ENCODE measurements at regions not wholly inside any gene's neighbourhood (a gene's known extent, or its start where the extent isn't known, plus 50 kb on each side); places are given as distances from the start of the nearest gene placed in this dataset.

DNA sequence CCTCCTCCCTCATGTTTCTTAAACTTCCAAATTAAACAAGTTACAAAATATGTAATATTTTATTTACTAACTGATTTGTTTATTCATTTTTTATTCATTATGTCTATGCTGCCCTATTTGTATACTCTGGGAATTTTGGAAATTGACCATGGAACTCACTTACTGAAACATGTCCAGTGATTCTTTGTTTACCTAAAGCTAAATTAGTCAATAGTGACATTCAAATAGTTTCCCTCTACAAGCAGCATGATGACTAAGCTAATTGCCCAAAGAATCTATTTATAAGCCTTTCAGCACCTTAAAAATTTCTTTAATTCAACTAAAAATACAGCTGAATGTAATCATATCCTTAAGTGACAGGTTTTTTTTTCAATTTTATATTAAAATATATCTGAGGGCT lies 437.7 kb downstream of the SI start:
- Mint-ChIP-seq H3K27ac (no peak overlapping the region), H3K9me3 (peaks cover 0 to 3% (median 0%) of the 10 kb centered on the region in 9 donors), H3K4me3 (no peak overlapping the region), H3K36me3 (no peaks in the 10 kb centered on the region), H3K4me1 (no peaks in the 10 kb centered on the region), H3K27me3 (no peaks in the 10 kb centered on the region)
- POLR2A ChIA-PET = no interaction called here
- no peak for ATAC-seq
- no peak for DNase-seq

- Mint-ChIP-seq H3K36me3 (no peaks in the 10 kb centered on the region), H3K4me3 (no peak overlapping the region), H3K27me3 (no peaks in the 10 kb centered on the region), H3K4me1 (no peaks in the 10 kb centered on the region), H3K27ac (no peak overlapping the region), H3K9me3 (peaks cover 0 to 10% (median 2%) of the 10 kb centered on the region in 9 donors)
- POLR2A ChIA-PET = no interaction called here
- ATAC-seq = no peak
- no peak for DNase-seq
Measured at GRCh38 chr3:164620956-164621355, 457.3 kb downstream of the SI start.

GRCh38 chr3:164620423-164620822 lies 457.9 kb downstream of the SI start:
- Mint-ChIP-seq H3K4me3 (no peak overlapping the region), H3K36me3 (no peaks in the 10 kb centered on the region), H3K9me3 (peaks cover 0 to 14% (median 1%) of the 10 kb centered on the region in 9 donors), H3K4me1 (no peaks in the 10 kb centered on the region), H3K27me3 (no peaks in the 10 kb centered on the region), H3K27ac (no peak overlapping the region)
- no peak for DNase-seq
- POLR2A ChIA-PET = no interaction called here
- no peak for ATAC-seq

- POLR2A ChIA-PET = no interaction called here
- no peaks in the 10 kb centered on the region for H3K36me3 Mint-ChIP-seq
- no peaks in the 10 kb centered on the region for H3K27me3 Mint-ChIP-seq
- H3K9me3 Mint-ChIP-seq = peaks cover 0 to 25% (median 3%) of the 10 kb centered on the region in 9 donors
- no peak overlapping the region for H3K4me3 Mint-ChIP-seq
- no peak for ATAC-seq
- DNase-seq = no peak
- H3K4me1 Mint-ChIP-seq = no peaks in the 10 kb centered on the region
- H3K27ac Mint-ChIP-seq = no peak overlapping the region
Measured at GRCh38 chr3:164612751-164613150, 465.5 kb downstream of the SI start.

DNA sequence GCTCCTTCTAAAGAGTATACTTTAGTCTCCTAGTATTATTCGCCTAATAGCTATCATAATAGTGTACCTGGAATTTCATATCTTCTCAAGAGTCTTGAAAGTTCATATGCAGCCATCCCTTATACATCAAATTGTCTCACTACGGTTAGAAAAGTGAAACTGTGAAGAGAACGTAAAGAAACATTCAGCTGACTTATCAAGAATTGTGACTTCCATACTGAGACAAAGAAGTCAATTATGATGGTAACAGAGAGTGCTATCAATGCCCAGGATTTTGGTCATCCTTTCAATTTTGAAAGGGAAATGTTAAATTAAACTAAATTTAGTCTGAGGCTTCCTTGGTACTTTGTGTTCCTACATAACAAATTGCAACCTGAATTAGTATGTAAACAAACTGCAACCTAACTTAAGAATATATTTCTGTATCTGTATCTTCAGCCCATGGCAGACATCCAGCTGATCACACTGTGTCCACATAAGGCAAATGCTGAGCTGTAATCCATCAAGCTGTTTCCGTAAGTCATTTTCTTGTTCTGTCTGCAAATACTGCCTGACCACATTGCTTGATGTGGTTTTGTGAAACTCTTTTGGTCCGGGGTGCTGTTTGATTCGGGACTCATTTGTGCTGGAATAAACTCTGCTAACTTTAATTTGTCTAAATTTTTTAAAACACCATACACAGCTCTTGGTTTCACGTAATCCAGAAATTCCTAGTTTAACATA lies 469.6 kb downstream of the SI start:
- DNase-seq (no peak), ATAC-seq (no peak)
- Mint-ChIP-seq H3K27ac (no peak overlapping the region), H3K4me1 (no peaks in the 10 kb centered on the region), H3K27me3 (no peaks in the 10 kb centered on the region), H3K4me3 (no peak overlapping the region), H3K9me3 (peaks cover 0 to 22% (median 5%) of the 10 kb centered on the region in 9 donors), H3K36me3 (no peaks in the 10 kb centered on the region)
- POLR2A ChIA-PET = no interaction called here

GRCh38 chr3:164604687-164605086 lies 473.6 kb downstream of the SI start:
- Mint-ChIP-seq H3K4me1 (no peaks in the 10 kb centered on the region), H3K4me3 (no peak overlapping the region), H3K27ac (no peak overlapping the region), H3K27me3 (no peaks in the 10 kb centered on the region), H3K9me3 (peaks cover 0 to 22% (median 6%) of the 10 kb centered on the region in 9 donors), H3K36me3 (no peaks in the 10 kb centered on the region)
- no peak for DNase-seq
- no peak for ATAC-seq
- POLR2A ChIA-PET = no interaction called here

GRCh38 chr3:164577667-164578210 lies 500.6 kb downstream of the SI start:
- no peak for ATAC-seq
- H3K9me3 Mint-ChIP-seq = peaks cover 0 to 24% (median 2%) of the 10 kb centered on the region in 9 donors
- POLR2A ChIA-PET = no interaction called here
- no peaks in the 10 kb centered on the region for H3K27me3 Mint-ChIP-seq
- no peaks in the 10 kb centered on the region for H3K4me1 Mint-ChIP-seq
- DNase-seq = no peak
- no peaks in the 10 kb centered on the region for H3K36me3 Mint-ChIP-seq
- no peak overlapping the region for H3K27ac Mint-ChIP-seq
- H3K4me3 Mint-ChIP-seq = no peak overlapping the region

- POLR2A ChIA-PET = no interaction called here
- H3K27ac Mint-ChIP-seq = no peak overlapping the region
- H3K27me3 Mint-ChIP-seq = no peaks in the 10 kb centered on the region
- ATAC-seq (no peak), DNase-seq (no peak)
- H3K4me1 Mint-ChIP-seq = no peaks in the 10 kb centered on the region
- H3K36me3 Mint-ChIP-seq = no peaks in the 10 kb centered on the region
- H3K9me3 Mint-ChIP-seq = peaks cover 0 to 16% (median 6%) of the 10 kb centered on the region in 9 donors
- no peak overlapping the region for H3K4me3 Mint-ChIP-seq
Measured at GRCh38 chr3:164572436-164572835, 505.9 kb downstream of the SI start.

DNA sequence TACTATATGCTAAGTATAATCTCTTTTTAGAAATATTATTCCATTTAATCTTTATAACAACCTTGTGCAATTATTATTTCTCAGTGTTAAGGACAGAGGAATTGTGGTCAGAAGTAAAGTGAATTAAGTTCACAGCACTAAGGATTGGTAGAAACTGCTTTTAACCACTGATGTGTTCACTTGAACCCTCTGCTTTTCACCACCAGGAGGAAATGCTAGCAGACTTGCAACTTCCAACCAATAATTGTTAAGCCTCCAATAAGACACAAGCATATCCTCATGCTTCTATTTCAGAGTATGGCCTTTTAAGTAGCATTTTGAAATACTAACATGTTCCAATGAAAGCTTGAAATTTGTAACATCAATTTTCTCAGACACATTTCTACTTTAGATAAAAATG lies 527.4 kb downstream of the SI start:
- Mint-ChIP-seq H3K27ac (no peak overlapping the region), H3K4me3 (no peak overlapping the region), H3K36me3 (peaks cover 0 to 6% (median 0%) of the 10 kb centered on the region in 3 donors), H3K4me1 (no peaks in the 10 kb centered on the region), H3K9me3 (peaks cover 4 to 21% (median 7%) of the 10 kb centered on the region in 9 donors), H3K27me3 (no peaks in the 10 kb centered on the region)
- no peak for DNase-seq
- POLR2A ChIA-PET = no interaction called here
- no peak for ATAC-seq

GRCh38 chr3:164539215-164539614 lies 539.1 kb downstream of the SI start:
- Mint-ChIP-seq H3K9me3 (peaks cover 0 to 18% (median 5%) of the 10 kb centered on the region in 9 donors), H3K27ac (no peak overlapping the region), H3K27me3 (no peaks in the 10 kb centered on the region), H3K36me3 (no peaks in the 10 kb centered on the region), H3K4me3 (no peak overlapping the region), H3K4me1 (no peaks in the 10 kb centered on the region)
- DNase-seq (no peak), ATAC-seq (no peak)
- POLR2A ChIA-PET = no interaction called here

DNA sequence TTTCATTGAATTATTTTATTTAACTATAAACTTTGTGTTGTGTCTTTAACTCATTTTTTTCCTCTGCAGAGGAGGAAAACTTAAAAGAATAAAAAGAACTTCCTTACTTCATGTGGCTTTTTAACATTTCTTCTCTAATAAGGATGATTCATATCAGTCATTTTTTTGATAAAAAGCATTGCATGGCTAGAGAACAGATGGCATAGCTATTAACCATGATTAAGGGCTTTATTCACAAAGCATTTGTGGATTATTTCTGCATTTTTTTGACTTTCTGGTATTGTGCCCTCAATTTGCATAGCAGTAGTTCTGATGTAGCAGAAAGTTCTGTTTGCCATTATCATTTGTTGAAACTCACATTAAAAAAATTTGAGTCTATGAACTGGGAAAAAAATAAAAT lies 540.8 kb downstream of the SI start:
- ATAC-seq = no peak
- peaks cover 0 to 12% (median 5%) of the 10 kb centered on the region in 9 donors for H3K9me3 Mint-ChIP-seq
- no peak overlapping the region for H3K27ac Mint-ChIP-seq
- H3K4me1 Mint-ChIP-seq = no peaks in the 10 kb centered on the region
- no peak for DNase-seq
- H3K4me3 Mint-ChIP-seq = no peak overlapping the region
- POLR2A ChIA-PET = no interaction called here
- no peaks in the 10 kb centered on the region for H3K36me3 Mint-ChIP-seq
- no peaks in the 10 kb centered on the region for H3K27me3 Mint-ChIP-seq

GRCh38 chr3:164533275-164533674 lies 545.0 kb downstream of the SI start:
- POLR2A ChIA-PET = no interaction called here

GRCh38 chr3:164526250-164526649 lies 552.0 kb downstream of the SI start:
- ATAC-seq (no peak), DNase-seq (no peak)
- Mint-ChIP-seq H3K36me3 (no peaks in the 10 kb centered on the region), H3K27ac (no peak overlapping the region), H3K9me3 (peaks cover 0 to 32% (median 16%) of the 10 kb centered on the region in 9 donors), H3K4me3 (no peak overlapping the region), H3K4me1 (no peaks in the 10 kb centered on the region), H3K27me3 (no peaks in the 10 kb centered on the region)
- POLR2A ChIA-PET = interaction anchor here (0.6 kb wide), 1 partner anchor 907 kb away, joined by 4 read pairs; no protein-coding TSS in a partner anchor

More at GRCh38 chr3:164533275-164533674, 545.0 kb downstream of the SI start:
- DNase-seq = no peak
- H3K27me3 Mint-ChIP-seq = no peaks in the 10 kb centered on the region
- peaks cover 0 to 18% (median 4%) of the 10 kb centered on the region in 9 donors for H3K9me3 Mint-ChIP-seq
- no peaks in the 10 kb centered on the region for H3K4me1 Mint-ChIP-seq
- no peaks in the 10 kb centered on the region for H3K36me3 Mint-ChIP-seq
- H3K27ac Mint-ChIP-seq = no peak overlapping the region
- no peak overlapping the region for H3K4me3 Mint-ChIP-seq
- no peak for ATAC-seq

GRCh38 chr3:164524201-164524600 lies 554.1 kb downstream of the SI start:
- ATAC-seq = no peak
- Mint-ChIP-seq H3K4me3 (no peak overlapping the region), H3K4me1 (no peaks in the 10 kb centered on the region), H3K27me3 (no peaks in the 10 kb centered on the region), H3K27ac (no peak overlapping the region), H3K9me3 (peaks cover 0 to 24% (median 9%) of the 10 kb centered on the region in 9 donors), H3K36me3 (no peaks in the 10 kb centered on the region)
- no peak for DNase-seq
- POLR2A ChIA-PET = no interaction called here

All from naive thymus-derived CD8-positive, alpha-beta T cell (primary cell).